Kidney (tissue), 13 donors: ENCODE measurements at regions not wholly inside any gene's neighbourhood (a gene's known extent, or its start where the extent isn't known, plus 50 kb on each side); places are given as distances from the start of the nearest gene placed in this dataset.

Experiments used
- DNase-seq, 5 donors: peaks; one replicate each; pipeline ENCODE4 v3.0.0-alpha.2; 2013 to 2020
- FAIRE-seq: peaks from 2 replicates; lab custom pipeline; 2012; peaks lifted over from hg19 to GRCh38; lab: Jason Lieb, UNC
- H3K27ac ChIP-seq, 2 donors: one replicate each; pipeline ENCODE4 v1.7.0; 2013; ENCODE audit warnings: low read depth in 2 of 2, low read length in 2 of 2, inconsistent platforms in 1 of 2
- H3K27me3 ChIP-seq: one replicate; pipeline ENCODE4 v1.7.1; 2013; ENCODE audit warnings: low read length, inconsistent platforms; ENCODE audit not compliant: control insufficient read depth, insufficient read depth
- H3K36me3 ChIP-seq, 3 donors: one replicate each; pipeline versions ENCODE4 v1.7.0 to v1.7.1; 2013; ENCODE audit warnings: low read length in 3 of 3, control low read depth in 1 of 3, inconsistent platforms in 1 of 3; ENCODE audit not compliant: insufficient read depth in 3 of 3, control insufficient read depth in 2 of 3
- H3K4me1 ChIP-seq, 3 donors: one replicate each; pipeline versions ENCODE4 v1.7.0 to v1.7.1; 2013; ENCODE audit warnings: low read length in 3 of 3, inconsistent platforms in 1 of 3, low read depth in 1 of 3; ENCODE audit not compliant: control insufficient read depth in 2 of 3, insufficient read depth in 2 of 3
- H3K4me3 ChIP-seq, 3 donors: one replicate each; pipeline versions ENCODE4 v1.7.0 to v1.8.1; 2013; ENCODE audit warnings: low read length in 3 of 3, control low read depth in 1 of 3, inconsistent platforms in 1 of 3
- H3K9ac ChIP-seq, 3 donors: one replicate each; pipeline versions ENCODE4 v1.7.0 to v1.7.1; 2013; ENCODE audit warnings: low read length in 3 of 3, control low read depth in 1 of 3, inconsistent platforms in 1 of 3
- H3K9me3 ChIP-seq, 3 donors: one replicate each; pipeline versions ENCODE4 v1.7.0 to v1.7.1; 2013; ENCODE audit warnings: low read length in 3 of 3, control low read depth in 1 of 3, inconsistent platforms in 1 of 3; ENCODE audit not compliant: control insufficient read depth in 2 of 3, insufficient read depth in 1 of 3
- intact Hi-C: fragments of 100-400 bp; cut with DNase I; formaldehyde crosslinking; loops from one replicate; pipeline ENCODE4 v1.11.1; 2022
- TF ChIP-seq, protein P1 (sequence below): IDR thresholded peaks from 3 replicates; pipeline ENCODE4 v1.5.1; 2012; ENCODE audit warnings: mild to moderate bottlenecking, moderate library complexity, borderline replicate concordance; ENCODE audit not compliant: insufficient read depth; ENCODE audit errors: extremely low read depth
- donor health status: control.
- donor health status: control.
- donor health status: control.
- donor health status: control.
- donor health status: control.
- donor health status: DM: yes; HTN: yes; CAD: no.
- donor health status: Normal renal cell carcinoma (clear cell type).

DNA sequence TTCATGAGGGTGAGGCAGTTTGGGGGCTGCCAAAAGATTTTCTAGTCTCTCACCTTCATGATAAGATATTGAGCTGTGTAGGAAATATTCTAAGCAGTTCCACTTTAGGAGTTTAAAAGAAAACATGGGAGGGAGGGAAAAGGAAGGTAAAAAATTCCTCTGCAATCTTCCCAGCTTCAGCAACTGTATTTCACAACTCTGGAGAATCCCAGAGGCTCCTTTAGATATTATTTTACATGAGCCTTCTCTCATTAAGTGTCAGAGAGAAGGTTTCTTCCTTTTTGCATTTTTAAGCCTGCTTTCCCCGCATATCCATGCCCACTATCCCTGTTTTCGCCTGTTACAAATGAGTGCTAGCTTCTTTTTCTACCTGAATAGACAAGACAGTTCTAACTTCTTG lies 289.4 kb downstream of the CHRM3 start:
- no peak overlapping the region for H3K9ac ChIP-seq
- H3K27ac ChIP-seq = no peak overlapping the region
- DNase-seq (no peak), FAIRE-seq (no peak)
- TF ChIP-seq, protein P1, sequence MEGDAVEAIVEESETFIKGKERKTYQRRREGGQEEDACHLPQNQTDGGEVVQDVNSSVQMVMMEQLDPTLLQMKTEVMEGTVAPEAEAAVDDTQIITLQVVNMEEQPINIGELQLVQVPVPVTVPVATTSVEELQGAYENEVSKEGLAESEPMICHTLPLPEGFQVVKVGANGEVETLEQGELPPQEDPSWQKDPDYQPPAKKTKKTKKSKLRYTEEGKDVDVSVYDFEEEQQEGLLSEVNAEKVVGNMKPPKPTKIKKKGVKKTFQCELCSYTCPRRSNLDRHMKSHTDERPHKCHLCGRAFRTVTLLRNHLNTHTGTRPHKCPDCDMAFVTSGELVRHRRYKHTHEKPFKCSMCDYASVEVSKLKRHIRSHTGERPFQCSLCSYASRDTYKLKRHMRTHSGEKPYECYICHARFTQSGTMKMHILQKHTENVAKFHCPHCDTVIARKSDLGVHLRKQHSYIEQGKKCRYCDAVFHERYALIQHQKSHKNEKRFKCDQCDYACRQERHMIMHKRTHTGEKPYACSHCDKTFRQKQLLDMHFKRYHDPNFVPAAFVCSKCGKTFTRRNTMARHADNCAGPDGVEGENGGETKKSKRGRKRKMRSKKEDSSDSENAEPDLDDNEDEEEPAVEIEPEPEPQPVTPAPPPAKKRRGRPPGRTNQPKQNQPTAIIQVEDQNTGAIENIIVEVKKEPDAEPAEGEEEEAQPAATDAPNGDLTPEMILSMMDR = no peak
- no peaks in the 10 kb centered on the region for H3K36me3 ChIP-seq
- H3K4me3 ChIP-seq = no peak overlapping the region
- H3K4me1 ChIP-seq = no peaks in the 10 kb centered on the region
- H3K27me3 ChIP-seq = no peaks in the 10 kb centered on the region
- intact Hi-C loops = no loop called here
- H3K9me3 ChIP-seq = no peaks in the 10 kb centered on the region

GRCh38 chr1:239676522-239677273 lies 290.3 kb downstream of the CHRM3 start:
- DNase-seq = no peak
- Histone ChIP-seq H3K4me3 (no peak overlapping the region), H3K9me3 (no peaks in the 10 kb centered on the region), H3K36me3 (no peaks in the 10 kb centered on the region), H3K4me1 (no peaks in the 10 kb centered on the region), H3K27ac (no peak overlapping the region), H3K27me3 (no peaks in the 10 kb centered on the region), H3K9ac (no peak overlapping the region)
- no peak for FAIRE-seq
- TF ChIP-seq, protein P1 = no peak
- intact Hi-C loops = no loop called here

DNA sequence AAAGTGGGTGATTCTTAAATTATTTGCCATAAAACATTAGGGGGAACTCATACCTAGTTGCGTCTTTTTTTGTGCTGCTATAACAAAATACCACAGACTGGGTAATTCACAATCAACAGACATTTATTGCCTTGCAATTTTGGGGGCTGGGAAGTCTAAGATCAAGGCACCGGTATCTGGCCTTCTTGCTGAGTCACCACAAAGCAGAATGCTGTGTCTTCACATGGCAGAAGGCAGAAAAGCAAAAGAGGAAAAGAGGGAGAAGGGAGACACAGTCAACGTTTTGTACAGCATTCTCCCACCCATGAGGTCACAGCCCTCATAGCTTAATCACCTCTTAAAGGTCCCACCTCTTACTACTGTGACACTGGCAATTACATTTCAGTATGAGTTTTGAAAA lies 291.0 kb downstream of the CHRM3 start:
- intact Hi-C loops = no loop called here
- DNase-seq (no peak), FAIRE-seq (no peak)
- Histone ChIP-seq H3K27ac (no peak overlapping the region), H3K4me3 (no peak overlapping the region), H3K27me3 (no peaks in the 10 kb centered on the region), H3K9ac (no peak overlapping the region), H3K4me1 (no peaks in the 10 kb centered on the region), H3K9me3 (no peaks in the 10 kb centered on the region), H3K36me3 (no peaks in the 10 kb centered on the region)
- TF ChIP-seq, protein P1 = no peak
